Coronary artery (tissue), 2 donors: ENCODE measurements at regions not wholly inside any gene's neighbourhood (a gene's known extent, or its start where the extent isn't known, plus 50 kb on each side); places are given as distances from the start of the nearest gene placed in this dataset.
A peak's percentile ranks its signal among the peaks of the same experiment; 100 is the strongest.

Source experiments
- DNase-seq: peaks from one replicate; pipeline ENCODE4 v3.0.0-alpha.2; 2017; ENCODE audit warnings: low spot score
- H3K27ac ChIP-seq, 2 donors: fragments of 200-600 bp; sonication (generic); one replicate each; pipeline ENCODE4 v1.5.1; 2016 to 2019
- H3K4me3 ChIP-seq: fragments of 200-600 bp; sonication (generic); 2 replicates; pipeline ENCODE4 v1.5.1; 2016; ENCODE audit warnings: mild to moderate bottlenecking, moderate library complexity
- TF ChIP-seq, protein P1 (sequence below): fragments of 200-600 bp; sonication (generic); IDR thresholded peaks from one replicate; pipeline ENCODE4 v1.5.1; 2019; ENCODE audit warnings: antibody characterized with exemption

DNA sequence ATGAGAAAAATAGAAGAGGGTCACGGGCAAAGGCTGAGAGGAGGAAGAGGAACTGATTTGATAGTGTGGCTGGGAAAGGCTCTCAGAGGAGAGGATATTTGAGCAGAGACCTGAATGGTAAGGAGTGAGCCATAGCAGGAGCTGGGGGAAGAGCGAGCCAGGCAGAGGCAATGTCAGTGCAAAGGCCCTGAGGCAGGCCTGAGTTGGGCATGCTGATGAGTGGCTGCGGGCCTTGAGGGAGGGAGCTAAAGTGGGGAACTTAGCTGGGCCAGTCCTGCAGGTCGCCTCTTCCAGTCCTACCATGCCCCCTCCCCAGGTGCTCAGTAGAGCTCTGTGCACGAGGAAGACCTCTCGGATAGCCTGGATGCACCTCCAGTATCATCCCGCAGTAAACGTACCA, 55.4 kb upstream of the FGFR2 start:
- Histone ChIP-seq H3K27ac (no peak overlapping the region), H3K4me3 (no peak overlapping the region)
- no peak for DNase-seq
- TF ChIP-seq, protein P1, sequence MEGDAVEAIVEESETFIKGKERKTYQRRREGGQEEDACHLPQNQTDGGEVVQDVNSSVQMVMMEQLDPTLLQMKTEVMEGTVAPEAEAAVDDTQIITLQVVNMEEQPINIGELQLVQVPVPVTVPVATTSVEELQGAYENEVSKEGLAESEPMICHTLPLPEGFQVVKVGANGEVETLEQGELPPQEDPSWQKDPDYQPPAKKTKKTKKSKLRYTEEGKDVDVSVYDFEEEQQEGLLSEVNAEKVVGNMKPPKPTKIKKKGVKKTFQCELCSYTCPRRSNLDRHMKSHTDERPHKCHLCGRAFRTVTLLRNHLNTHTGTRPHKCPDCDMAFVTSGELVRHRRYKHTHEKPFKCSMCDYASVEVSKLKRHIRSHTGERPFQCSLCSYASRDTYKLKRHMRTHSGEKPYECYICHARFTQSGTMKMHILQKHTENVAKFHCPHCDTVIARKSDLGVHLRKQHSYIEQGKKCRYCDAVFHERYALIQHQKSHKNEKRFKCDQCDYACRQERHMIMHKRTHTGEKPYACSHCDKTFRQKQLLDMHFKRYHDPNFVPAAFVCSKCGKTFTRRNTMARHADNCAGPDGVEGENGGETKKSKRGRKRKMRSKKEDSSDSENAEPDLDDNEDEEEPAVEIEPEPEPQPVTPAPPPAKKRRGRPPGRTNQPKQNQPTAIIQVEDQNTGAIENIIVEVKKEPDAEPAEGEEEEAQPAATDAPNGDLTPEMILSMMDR: no peak

DNA sequence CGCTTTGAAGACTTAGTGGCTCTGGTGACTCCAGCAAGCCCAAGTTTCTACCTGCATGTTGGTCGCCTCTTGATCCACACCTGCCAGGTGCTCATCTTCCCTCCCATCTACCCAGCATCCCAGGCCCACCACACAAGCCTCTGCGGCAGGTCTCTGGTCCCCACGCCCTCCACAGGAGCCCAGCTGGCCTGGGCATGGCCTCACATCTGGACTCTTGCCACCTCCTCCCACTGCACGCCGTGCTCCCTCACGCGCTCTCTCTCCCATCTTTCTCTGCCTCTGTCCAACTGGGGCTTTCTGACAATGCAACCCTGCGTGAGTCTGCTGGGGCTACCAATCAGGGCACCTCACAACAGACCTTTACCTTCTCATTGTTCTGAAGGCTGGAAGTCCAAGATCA, 50.2 kb upstream of the FGFR2 start:
- TF ChIP-seq, protein P1: no peak
- H3K27ac ChIP-seq: no peak overlapping the region
- peak; percentile 59 for DNase-seq

DNA sequence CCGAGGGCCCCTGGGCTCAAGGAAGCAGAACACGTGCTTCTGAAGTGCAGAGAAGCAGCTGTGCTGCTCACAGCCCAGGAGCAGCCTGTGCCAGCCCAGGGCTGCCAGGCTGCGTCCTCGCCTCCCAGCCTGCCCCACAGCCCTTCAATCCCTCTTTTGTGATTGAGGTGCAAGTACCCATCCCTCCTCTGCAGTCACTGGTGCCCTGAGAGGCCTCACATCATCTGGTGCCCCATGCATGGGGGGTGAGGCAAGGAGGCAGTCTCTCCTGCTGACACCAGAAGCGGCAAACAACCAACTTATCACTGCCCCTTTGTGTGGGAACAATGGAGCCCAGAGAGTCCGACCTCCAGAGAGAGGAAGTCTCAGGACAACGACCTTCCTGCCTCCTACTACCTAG, 49.8 kb upstream of the FGFR2 start:
- TF ChIP-seq, protein P1: no peak
- no peak overlapping the region for H3K4me3 ChIP-seq
- no peak overlapping the region for H3K27ac ChIP-seq
- DNase-seq: no peak

More for the DNA sequence above, 50.2 kb upstream of the FGFR2 start:
- H3K4me3 ChIP-seq: no peak overlapping the region
